IPS-20b (cell line): ENCODE measurements at regions not wholly inside any gene's neighbourhood (a gene's known extent, or its start where the extent isn't known, plus 50 kb on each side); places are given as distances from the start of the nearest gene placed in this dataset.

Experiments used
- H3K27ac ChIP-seq: one replicate; pipeline ENCODE4 v1.5.1; 2013; ENCODE audit warnings: low read length
- H3K27me3 ChIP-seq: 2 replicates; pipeline ENCODE4 v1.6.1; 2013; ENCODE audit warnings: mild to moderate bottlenecking, low read length, inconsistent platforms; ENCODE audit not compliant: insufficient read depth
- H3K36me3 ChIP-seq: 2 replicates; pipeline ENCODE4 v1.6.1; 2013; ENCODE audit warnings: low read depth, mild to moderate bottlenecking, inconsistent platforms, low read length, moderate library complexity; ENCODE audit not compliant: insufficient read depth
- H3K4me1 ChIP-seq: 2 replicates; pipeline ENCODE4 v1.6.1; 2013; ENCODE audit warnings: mild to moderate bottlenecking, control low read depth, inconsistent platforms, low read length, moderate library complexity; ENCODE audit not compliant: insufficient read depth
- H3K4me3 ChIP-seq: 2 replicates; pipeline ENCODE4 v1.5.1; 2013; ENCODE audit warnings: mild to moderate bottlenecking, low read length, inconsistent platforms
- H3K9ac ChIP-seq: 2 replicates; pipeline ENCODE4 v1.6.1; 2013; ENCODE audit warnings: low read depth, mild to moderate bottlenecking, inconsistent platforms, low read length, moderate library complexity
- H3K9me3 ChIP-seq: 2 replicates; pipeline ENCODE4 v1.6.1; 2013; ENCODE audit warnings: mild to moderate bottlenecking, low read depth, low read length, inconsistent platforms; ENCODE audit not compliant: insufficient read depth

GRCh38 chr20:60628749-60629148 is 623.3 kb upstream of the CDH4 start:
- Histone ChIP-seq H3K4me3 (no peak overlapping the region), H3K27me3 (no peaks in the 10 kb centered on the region), H3K36me3 (no peaks in the 10 kb centered on the region)

DNA sequence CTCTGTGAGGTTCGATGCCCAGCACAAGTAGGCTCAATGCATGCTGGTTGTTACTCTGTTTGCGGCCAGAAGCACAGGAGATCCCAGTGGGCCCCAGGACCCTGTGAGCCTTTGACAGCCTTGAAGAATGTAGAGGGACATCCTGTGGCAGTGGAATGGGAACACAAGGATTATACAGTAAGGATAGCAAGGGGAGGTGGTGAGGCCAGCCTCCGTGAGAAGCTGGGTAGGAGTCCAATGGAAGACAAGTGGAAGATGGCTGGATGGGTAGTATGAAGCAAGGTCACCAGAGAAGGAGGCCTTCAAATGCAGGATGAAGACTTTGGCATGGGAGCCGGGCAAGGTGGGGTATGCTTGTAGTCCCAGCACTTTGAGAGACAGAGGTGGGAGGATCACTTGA is 622.9 kb upstream of the CDH4 start:
- Histone ChIP-seq H3K27me3 (no peaks in the 10 kb centered on the region), H3K36me3 (no peaks in the 10 kb centered on the region), H3K4me1 (no peaks in the 10 kb centered on the region), H3K9me3 (no peaks in the 10 kb centered on the region), H3K27ac (no peak overlapping the region), H3K9ac (no peak overlapping the region), H3K4me3 (no peak overlapping the region)

More at GRCh38 chr20:60628749-60629148, 623.3 kb upstream of the CDH4 start:
- H3K9me3 ChIP-seq = no peaks in the 10 kb centered on the region
- H3K4me1 ChIP-seq = no peaks in the 10 kb centered on the region
- H3K9ac ChIP-seq = no peak overlapping the region
- no peak overlapping the region for H3K27ac ChIP-seq

- H3K4me3 ChIP-seq = no peak overlapping the region
- no peaks in the 10 kb centered on the region for H3K36me3 ChIP-seq
- no peaks in the 10 kb centered on the region for H3K9me3 ChIP-seq
- no peak overlapping the region for H3K9ac ChIP-seq
- no peaks in the 10 kb centered on the region for H3K27me3 ChIP-seq
- H3K27ac ChIP-seq = no peak overlapping the region
- H3K4me1 ChIP-seq = no peaks in the 10 kb centered on the region
Measured at GRCh38 chr20:60630609-60631008, 621.5 kb upstream of the CDH4 start.

DNA sequence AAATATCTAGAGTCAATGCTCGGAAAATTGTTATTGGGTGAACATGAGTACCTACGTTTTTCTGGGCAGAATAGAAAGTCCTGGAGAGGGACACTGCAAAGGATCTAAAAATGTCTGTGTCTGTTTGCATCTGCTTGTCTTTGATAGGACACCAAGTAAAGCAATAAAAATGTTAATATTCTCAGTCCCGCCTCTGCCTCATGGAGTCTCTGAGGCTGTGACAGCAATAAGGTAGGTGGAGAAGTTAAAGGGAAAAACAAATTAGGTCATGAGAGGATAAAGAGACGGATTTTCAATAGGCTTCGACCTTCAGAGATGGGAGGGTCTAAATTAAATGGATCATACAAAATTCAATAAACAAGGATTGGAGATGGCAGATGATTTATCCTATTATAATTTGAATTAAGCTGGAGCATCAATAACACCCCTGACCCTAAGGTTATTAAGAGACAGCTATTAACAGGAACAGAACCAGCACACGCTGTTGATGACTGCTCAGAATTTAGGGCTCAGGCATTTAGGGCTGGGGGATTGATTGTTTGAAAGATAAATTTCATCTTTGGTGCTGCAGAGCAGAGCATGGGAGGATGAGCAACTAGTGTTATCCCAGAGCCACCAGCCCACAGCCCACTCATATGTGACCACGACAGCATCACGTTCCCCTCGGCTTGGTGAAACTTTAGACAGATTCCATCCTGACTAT is 620.3 kb upstream of the CDH4 start:
- Histone ChIP-seq H3K4me1 (no peaks in the 10 kb centered on the region), H3K27ac (no peak overlapping the region), H3K4me3 (no peak overlapping the region), H3K27me3 (no peaks in the 10 kb centered on the region), H3K9me3 (no peaks in the 10 kb centered on the region), H3K9ac (no peak overlapping the region), H3K36me3 (no peaks in the 10 kb centered on the region)

DNA sequence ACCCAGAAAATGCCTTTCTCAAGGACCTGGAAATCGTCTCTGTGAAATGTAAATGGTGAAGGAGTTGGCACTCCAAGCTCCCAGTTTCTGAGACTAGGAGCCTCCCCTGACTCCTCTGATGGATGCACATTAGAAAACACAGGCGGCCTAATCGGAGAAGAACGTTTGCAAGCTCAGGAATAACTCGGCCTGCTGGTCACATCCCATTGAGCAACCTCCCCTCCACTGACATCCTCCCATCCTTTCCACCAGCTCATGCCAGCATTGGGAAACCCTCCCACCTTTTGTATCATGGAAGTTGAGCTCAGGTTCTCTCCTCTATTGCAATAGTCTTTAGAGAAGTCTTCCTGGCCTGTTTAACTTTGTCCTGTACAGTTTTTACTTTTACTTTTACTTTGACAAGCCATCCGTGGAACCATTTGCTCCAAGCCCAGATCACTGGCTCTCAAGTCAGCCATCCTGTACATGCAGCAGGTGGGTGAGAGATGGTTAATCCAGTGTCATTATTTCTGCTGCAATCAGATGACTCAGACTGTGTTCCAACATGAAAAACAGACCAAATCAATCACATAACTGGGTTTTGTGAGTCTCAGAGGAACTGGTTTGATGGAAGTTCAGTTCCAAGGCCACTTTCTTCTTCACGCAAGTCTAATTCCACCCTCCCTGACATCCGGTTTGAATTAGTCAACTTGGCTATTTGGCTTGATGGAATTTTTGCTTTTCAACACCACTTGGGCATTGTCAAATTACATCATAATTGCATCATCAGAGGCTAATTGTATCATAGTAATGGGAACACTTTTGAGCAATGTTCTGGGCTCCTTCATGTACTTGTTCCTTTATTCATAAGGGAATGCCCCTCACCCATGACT is 619.4 kb upstream of the CDH4 start:
- Histone ChIP-seq H3K27ac (no peak overlapping the region), H3K27me3 (no peaks in the 10 kb centered on the region), H3K36me3 (no peaks in the 10 kb centered on the region), H3K9me3 (no peaks in the 10 kb centered on the region), H3K4me1 (no peaks in the 10 kb centered on the region), H3K9ac (no peak overlapping the region), H3K4me3 (no peak overlapping the region)

DNA sequence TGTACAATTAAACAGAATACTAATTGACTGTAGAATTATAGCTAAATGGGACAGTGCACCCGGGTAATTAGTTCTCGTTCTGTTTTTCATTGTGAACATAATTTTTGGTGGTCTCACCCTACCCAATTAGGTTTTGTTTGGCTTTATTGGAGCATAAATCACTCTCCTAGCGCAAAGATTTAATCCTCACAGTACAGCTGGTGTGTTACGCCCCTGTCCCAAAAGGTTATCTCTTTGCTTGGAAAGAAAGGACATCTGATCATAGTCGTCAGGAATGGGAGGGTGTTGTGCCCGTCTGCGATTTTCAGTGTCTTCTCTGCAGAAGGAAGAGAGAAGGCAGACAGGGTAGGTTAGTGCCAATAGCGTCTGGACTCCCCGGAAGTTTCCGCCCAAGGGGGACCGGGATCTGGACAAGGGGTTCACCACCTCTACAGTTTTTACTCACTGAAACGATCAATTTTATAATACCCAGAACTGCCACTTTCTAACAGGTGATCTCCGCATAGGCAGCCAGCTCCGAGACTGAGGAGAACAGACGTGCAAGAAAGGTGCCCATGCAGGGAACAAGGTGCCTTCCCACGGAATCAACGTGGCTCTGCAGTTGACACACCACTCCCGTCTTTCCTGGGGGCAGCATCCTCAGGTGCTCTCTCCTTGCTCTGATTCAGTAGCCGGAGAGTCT is 617.4 kb upstream of the CDH4 start:
- Histone ChIP-seq H3K27me3 (no peaks in the 10 kb centered on the region), H3K4me3 (no peak overlapping the region), H3K27ac (no peak overlapping the region), H3K9me3 (no peaks in the 10 kb centered on the region), H3K36me3 (no peaks in the 10 kb centered on the region), H3K9ac (no peak overlapping the region), H3K4me1 (no peaks in the 10 kb centered on the region)

DNA sequence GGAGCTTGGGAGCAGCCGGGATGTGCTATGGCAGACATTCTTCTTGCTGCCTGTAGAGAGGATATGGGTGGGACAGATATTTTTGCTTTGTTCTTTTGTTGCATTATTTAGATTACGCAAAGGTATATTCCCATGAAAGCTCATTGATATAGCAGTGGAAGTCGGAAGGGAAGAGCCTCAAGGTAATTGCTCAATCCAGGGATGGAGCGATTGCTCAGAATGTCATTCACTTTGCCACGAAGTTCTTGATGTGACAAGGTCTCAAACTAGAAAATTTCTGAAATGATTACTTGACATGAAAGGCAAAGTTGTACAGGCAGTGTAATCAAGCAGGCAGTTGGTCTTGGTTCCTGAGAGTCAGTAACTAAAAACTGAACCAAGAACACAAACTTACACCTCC is 615.6 kb upstream of the CDH4 start:
- Histone ChIP-seq H3K9me3 (no peaks in the 10 kb centered on the region), H3K4me1 (no peaks in the 10 kb centered on the region), H3K9ac (no peak overlapping the region), H3K27ac (no peak overlapping the region), H3K36me3 (no peaks in the 10 kb centered on the region), H3K4me3 (no peak overlapping the region), H3K27me3 (no peaks in the 10 kb centered on the region)

DNA sequence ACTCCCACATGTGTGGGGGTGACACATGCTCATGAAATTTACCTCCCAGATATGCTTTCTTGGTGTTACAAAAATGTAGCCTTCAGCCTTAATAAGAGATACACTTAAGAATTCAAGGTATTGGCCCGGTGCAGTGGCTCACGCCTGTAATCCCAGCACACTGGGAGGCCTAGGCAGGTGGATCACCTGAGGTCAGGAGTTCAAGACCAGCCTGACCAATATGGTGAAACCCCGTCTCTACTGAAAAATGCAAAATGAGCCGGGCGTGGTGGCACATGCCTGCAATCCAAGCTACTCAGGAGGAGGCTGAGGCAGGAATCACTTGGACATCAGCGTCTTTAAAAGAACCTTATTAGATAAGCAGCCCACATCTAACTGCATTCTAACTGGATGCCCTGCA is 614.3 kb upstream of the CDH4 start:
- Histone ChIP-seq H3K36me3 (no peaks in the 10 kb centered on the region), H3K9me3 (no peaks in the 10 kb centered on the region), H3K27ac (no peak overlapping the region), H3K4me1 (no peaks in the 10 kb centered on the region), H3K9ac (no peak overlapping the region), H3K4me3 (no peak overlapping the region), H3K27me3 (no peaks in the 10 kb centered on the region)

GRCh38 chr20:60638430-60639098 is 613.5 kb upstream of the CDH4 start:
- Histone ChIP-seq H3K4me1 (no peaks in the 10 kb centered on the region), H3K27ac (no peak overlapping the region), H3K9me3 (no peaks in the 10 kb centered on the region), H3K9ac (no peak overlapping the region), H3K27me3 (no peaks in the 10 kb centered on the region), H3K36me3 (no peaks in the 10 kb centered on the region), H3K4me3 (no peak overlapping the region)

DNA sequence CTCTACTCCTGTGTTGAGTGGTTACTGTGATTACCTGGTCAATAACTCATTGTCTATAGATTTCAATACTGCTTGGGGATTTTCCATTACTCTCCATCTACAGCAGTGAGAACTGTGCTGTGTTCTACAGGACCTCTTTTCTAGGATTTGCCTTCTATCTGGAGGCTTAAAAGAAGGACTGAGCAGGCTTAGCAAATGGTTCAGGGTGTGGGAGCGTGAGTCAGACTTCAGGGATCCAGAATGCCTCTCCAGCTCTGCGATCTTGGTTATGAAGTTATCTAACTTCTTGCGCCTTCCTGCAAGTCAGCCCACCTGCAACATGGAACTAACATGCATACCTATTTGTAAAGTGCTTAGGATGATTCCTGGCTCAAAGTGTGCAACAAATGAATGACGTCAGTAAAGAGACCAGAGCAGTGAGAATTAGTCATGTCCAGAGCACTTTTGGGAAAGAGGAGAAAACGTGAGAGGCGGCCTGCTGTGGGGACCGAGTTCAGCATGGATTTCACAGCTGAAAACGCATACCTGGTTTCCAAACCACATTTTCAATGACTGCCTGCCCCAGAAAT is 610.1 kb upstream of the CDH4 start:
- Histone ChIP-seq H3K4me3 (no peak overlapping the region), H3K27me3 (no peaks in the 10 kb centered on the region), H3K36me3 (no peaks in the 10 kb centered on the region), H3K4me1 (no peaks in the 10 kb centered on the region), H3K9ac (no peak overlapping the region), H3K9me3 (peaks cover 4% of the 10 kb centered on the region; the same call in 1 of the 2 replicates), H3K27ac (no peak overlapping the region)

- Histone ChIP-seq H3K27me3 (no peaks in the 10 kb centered on the region), H3K4me1 (no peaks in the 10 kb centered on the region), H3K9ac (no peak overlapping the region), H3K4me3 (no peak overlapping the region), H3K27ac (no peak overlapping the region), H3K36me3 (no peaks in the 10 kb centered on the region), H3K9me3 (peaks cover 8% of the 10 kb centered on the region; the same call in 1 of the 2 replicates)
Measured at GRCh38 chr20:60642541-60642940, 609.5 kb upstream of the CDH4 start.
